Neuron (in vitro differentiated cells): ENCODE measurements at regions not wholly inside any gene's neighbourhood (a gene's known extent, or its start where the extent isn't known, plus 50 kb on each side); places are given as distances from the start of the nearest gene placed in this dataset.
"Not testable (repeated sequence)": the region's sequence is repeated elsewhere in the genome, so short reads cannot be mapped to it uniquely, and the experiment has no call there.

Experiments
- H2AFZ ChIP-seq: one replicate; pipeline ENCODE4 v1.6.1; 2013; ENCODE audit warnings: low read depth, mild to moderate bottlenecking, inconsistent platforms, low read length, moderate library complexity
- H3K27me3 ChIP-seq: one replicate; pipeline ENCODE4 v1.6.1; 2013; ENCODE audit warnings: low read length; ENCODE audit not compliant: insufficient read depth
- H3K36me3 ChIP-seq: one replicate; pipeline ENCODE4 v1.6.1; 2013; ENCODE audit warnings: low read length; ENCODE audit not compliant: insufficient read depth
- H3K4me1 ChIP-seq: one replicate; pipeline ENCODE4 v1.6.1; 2013; ENCODE audit warnings: low read length; ENCODE audit not compliant: insufficient read depth
- H3K4me3 ChIP-seq: 2 replicates; pipeline ENCODE4 v1.5.1; 2013; ENCODE audit warnings: mild to moderate bottlenecking, low read length, moderate library complexity
- H3K9me3 ChIP-seq: one replicate; pipeline ENCODE4 v1.6.1; 2013; ENCODE audit warnings: low read length

DNA sequence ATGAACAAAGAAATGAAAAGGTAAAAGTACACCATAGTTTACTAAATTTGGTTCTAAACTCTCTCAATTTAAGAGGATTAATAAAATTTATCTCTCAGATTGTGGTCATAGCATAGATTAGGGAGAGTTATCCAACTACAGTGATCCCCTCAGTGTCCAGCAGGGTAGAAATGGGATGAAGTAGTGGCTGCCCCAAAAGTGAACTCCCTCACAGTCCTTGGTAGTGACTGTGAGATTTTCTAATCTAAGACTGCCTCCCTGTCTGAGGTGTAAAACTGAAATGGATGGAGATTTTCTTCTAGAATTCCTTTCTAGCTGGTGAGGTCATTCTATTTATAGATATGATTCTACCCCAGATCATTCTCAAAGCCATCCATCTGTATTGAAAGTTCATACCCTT, 455.5 kb downstream of the ACTL7B start:
- no peaks in the 10 kb centered on the region for H3K9me3 ChIP-seq
- H2AFZ ChIP-seq = no peak overlapping the region
- H3K36me3 ChIP-seq = no peaks in the 10 kb centered on the region
- no peaks in the 10 kb centered on the region for H3K4me1 ChIP-seq
- no peaks in the 10 kb centered on the region for H3K27me3 ChIP-seq
- no peak overlapping the region for H3K4me3 ChIP-seq

DNA sequence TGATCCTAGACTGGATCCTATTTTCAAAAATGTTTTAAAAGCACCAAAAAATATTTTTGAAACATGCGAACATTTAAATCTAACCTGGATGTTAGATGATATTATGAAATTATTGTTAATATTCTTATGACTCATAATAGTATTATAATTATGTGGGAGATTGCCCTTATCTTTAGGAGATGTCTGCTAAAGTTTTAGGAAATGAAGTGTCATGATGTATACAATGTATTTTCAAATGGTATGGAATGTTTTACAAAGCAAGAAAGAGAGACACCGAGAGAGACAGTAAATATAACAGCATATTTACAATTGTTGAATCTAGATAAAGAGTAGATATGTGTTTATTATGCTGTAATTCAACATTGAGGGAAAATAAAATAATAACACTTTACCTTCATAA, 455.9 kb downstream of the ACTL7B start:
- Histone ChIP-seq H2AFZ (no peak overlapping the region), H3K36me3 (no peaks in the 10 kb centered on the region), H3K9me3 (no peaks in the 10 kb centered on the region), H3K4me1 (no peaks in the 10 kb centered on the region), H3K27me3 (no peaks in the 10 kb centered on the region), H3K4me3 (no peak overlapping the region)

DNA sequence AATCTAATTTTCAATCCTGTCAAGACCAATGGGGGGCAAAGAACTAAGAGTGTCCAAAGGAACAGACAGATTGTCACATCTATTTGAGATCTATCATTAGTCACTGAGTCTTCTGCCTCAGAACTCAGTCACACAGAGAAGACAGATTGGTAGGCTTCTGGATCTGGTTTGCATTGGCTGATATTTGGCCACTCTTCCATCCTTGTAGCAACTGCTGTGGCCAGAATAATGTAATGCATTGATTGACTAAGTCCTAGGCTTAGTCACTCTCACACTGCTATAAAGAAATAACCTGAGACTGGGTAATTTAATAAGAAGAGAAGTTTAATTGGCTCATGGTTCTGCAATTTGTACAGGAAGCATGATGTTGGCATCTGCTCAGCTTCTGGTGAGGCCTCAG, 458.5 kb downstream of the ACTL7B start:
- no peaks in the 10 kb centered on the region for H3K9me3 ChIP-seq
- H3K27me3 ChIP-seq = no peaks in the 10 kb centered on the region
- no peaks in the 10 kb centered on the region for H3K36me3 ChIP-seq
- no peaks in the 10 kb centered on the region for H3K4me1 ChIP-seq
- no peak overlapping the region for H3K4me3 ChIP-seq
- H2AFZ ChIP-seq = no peak overlapping the region

DNA sequence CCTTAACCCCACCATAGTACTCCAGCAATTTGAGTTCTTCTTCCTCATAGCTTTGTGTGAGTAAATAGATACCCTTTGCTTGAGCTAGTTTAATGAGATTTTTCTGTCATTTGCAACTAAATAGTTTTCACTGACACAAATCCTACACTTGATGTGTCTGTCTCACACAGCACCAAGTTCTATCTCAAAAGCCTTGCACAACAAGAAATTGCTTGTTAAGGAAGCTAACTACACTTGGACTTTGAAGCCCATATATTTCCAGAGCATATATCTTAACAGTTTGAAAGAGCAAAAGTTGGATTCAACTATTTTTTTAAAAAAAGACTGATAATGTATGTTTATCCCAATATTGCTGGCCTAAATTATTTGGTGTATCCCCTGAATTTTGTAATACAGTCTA, 459.2 kb downstream of the ACTL7B start:
- no peak overlapping the region for H2AFZ ChIP-seq
- H3K4me3 ChIP-seq = no peak overlapping the region
- H3K9me3 ChIP-seq = no peaks in the 10 kb centered on the region
- H3K27me3 ChIP-seq = no peaks in the 10 kb centered on the region
- no peaks in the 10 kb centered on the region for H3K4me1 ChIP-seq
- H3K36me3 ChIP-seq = no peaks in the 10 kb centered on the region

DNA sequence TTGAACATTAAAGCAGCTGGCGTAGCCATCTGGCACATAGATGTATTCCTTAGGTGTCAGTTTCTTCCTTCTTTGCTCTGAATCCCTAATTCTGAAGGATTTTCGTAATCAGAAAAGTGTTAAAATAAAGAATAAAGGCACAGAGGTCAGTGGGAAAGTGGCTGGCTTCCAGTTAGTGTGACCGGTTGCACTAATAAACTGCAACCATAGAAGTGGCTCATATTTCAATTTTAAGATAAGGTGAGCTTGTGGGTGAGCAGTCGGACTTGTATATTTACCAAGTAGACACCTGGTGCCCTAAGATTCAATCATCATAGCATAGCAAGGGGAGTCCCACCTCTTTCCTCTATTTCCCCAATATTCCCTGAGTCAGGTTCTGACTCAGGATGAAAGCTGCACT, 459.6 kb downstream of the ACTL7B start:
- H3K9me3 ChIP-seq = no peaks in the 10 kb centered on the region

DNA sequence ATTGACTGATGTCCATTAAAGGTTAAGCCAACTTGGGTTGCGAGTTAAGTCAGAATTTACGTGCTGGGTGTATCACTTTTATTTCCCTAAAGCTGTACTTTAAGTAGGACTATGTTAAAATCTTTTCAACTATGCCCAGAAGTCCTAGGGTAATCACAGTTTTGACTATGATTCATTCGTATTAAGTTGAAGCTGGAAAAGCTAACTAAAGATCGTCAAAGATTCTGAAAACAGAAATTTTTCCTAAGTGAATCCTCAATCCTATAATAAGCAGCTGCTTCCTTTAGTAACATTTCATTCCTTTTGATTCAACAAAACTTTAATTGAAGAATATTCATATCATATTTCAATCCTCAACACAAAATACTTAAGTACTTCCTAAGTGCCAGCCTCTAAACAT, 460.4 kb downstream of the ACTL7B start:
- H2AFZ ChIP-seq = no peak overlapping the region
- H3K4me1 ChIP-seq = no peaks in the 10 kb centered on the region
- no peak overlapping the region for H3K4me3 ChIP-seq
- H3K27me3 ChIP-seq = no peaks in the 10 kb centered on the region
- H3K36me3 ChIP-seq = no peaks in the 10 kb centered on the region
- no peaks in the 10 kb centered on the region for H3K9me3 ChIP-seq

More for the DNA sequence above, 459.6 kb downstream of the ACTL7B start:
- H3K36me3 ChIP-seq = no peaks in the 10 kb centered on the region
- H3K4me3 ChIP-seq = no peak overlapping the region
- no peaks in the 10 kb centered on the region for H3K4me1 ChIP-seq
- no peaks in the 10 kb centered on the region for H3K27me3 ChIP-seq
- H2AFZ ChIP-seq = no peak overlapping the region

DNA sequence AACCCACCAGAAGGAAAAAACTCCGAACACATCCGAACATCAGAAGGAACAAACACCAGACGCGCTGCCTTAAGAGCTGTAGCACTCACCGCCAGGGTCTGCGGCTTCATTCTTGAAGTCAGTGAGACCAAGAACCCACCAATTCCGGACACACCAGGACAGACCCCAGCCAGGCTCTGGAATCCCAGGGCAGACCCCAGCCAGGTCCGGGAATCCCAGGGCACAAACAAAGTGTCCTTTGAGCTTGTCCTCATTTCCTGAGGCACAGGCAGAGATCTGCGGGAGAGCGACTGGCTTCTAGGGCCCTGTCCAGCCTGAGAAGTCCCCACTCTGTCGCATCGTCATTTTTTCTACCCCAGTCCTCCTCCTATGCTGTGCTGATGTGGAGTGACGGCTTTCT, 461.1 kb downstream of the ACTL7B start:
- Histone ChIP-seq H3K36me3 (no peaks in the 10 kb centered on the region), H3K4me1 (no peaks in the 10 kb centered on the region), H3K9me3 (no peaks in the 10 kb centered on the region), H3K27me3 (no peaks in the 10 kb centered on the region), H3K4me3 (no peak overlapping the region), H2AFZ (no peak overlapping the region)

DNA sequence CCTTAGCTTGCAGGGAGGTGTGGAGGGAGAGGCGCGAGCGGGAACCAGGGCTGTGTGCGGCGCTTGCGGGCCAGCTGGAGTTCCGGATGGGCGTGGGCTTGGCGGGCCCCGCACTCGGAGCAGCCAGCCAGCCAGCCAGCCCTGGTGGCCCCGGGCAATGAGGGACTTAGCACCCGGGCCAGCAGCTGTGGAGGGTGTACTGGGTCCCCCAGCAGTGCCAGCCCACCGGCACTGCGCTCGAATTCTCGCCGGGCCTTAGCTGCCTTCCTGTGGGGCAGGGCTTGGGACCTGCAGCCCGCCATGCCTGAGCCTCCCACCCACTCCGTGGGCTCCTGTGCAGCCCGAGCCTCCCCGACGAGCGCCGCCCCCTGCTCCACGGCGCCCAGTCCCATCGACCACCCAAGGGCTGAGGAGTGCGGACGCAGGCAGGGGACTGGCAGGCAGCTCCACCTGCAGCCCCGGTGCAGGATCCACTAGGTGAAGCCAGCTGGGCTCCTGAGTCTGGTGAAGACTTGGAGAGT, 462.2 kb downstream of the ACTL7B start:
- H3K36me3 ChIP-seq, H2AFZ ChIP-seq, H3K27me3 ChIP-seq, H3K9me3 ChIP-seq, H3K4me3 ChIP-seq, H3K4me1 ChIP-seq: not testable (repeated sequence)

DNA sequence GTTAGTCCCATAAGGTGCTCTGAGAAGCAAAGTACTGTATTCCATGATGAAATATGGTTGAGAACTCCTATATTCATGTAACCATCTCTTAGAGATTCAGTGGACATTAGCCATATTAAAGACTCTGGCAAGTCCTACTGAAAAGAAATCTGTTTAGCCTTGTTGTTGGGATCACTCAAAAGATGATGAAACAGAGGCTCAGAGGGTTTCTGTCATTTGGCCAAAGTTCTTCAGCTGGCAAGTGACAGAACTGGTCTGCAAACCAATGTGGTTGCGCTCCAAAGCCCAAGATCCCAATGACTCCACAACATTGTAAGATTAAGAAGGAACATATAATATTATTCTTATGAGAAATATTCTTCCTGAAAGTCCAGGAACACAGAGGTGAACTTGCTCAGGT, 462.9 kb downstream of the ACTL7B start:
- Histone ChIP-seq H2AFZ (no peak overlapping the region), H3K9me3 (no peaks in the 10 kb centered on the region), H3K36me3 (no peaks in the 10 kb centered on the region), H3K27me3 (no peaks in the 10 kb centered on the region), H3K4me3 (no peak overlapping the region), H3K4me1 (no peaks in the 10 kb centered on the region)

DNA sequence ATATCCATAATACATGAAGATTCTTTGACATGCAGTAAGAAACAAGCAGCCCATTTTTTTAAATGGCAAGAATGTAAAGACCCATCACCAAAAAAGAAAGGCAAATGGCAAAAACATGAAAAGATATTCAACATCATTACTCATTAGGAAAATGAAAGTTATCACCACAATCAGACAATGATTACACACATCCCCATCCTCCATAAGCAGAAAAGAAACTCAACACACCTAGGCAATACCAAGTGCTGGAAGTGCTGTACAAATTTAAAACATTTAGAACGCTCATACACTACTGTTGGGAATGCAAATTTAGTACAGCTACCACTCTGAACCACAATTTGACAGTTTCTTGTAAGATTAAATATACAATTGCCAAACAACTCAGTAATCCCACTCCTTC, 466.7 kb downstream of the ACTL7B start:
- H3K27me3 ChIP-seq = no peaks in the 10 kb centered on the region
- H3K36me3 ChIP-seq = no peaks in the 10 kb centered on the region
- no peak overlapping the region for H2AFZ ChIP-seq
- no peak overlapping the region for H3K4me3 ChIP-seq
- no peaks in the 10 kb centered on the region for H3K4me1 ChIP-seq
- H3K9me3 ChIP-seq = no peaks in the 10 kb centered on the region

DNA sequence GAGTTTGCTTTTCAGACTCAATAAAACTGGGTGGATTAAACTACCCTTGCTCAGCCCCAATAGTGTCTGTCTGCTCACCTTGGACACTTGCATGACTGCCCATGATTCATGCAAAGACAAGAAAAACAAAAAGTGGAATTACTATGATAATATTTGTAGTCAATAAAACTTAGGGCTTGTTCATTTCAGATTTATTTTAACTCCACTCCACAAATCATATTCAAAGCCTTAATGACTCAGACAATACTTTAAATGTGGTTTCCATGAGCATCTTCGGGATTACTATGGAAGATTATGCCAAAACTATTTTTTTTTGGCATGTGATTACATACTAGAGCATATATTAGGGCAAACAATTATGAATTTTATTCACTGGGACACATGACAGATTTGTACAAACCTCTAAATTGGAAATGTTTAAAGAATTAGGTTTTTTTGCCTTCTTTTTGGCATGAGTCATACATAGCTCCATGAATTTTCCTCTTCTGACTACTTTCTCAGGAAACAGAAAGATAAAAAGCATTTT, 468.9 kb downstream of the ACTL7B start:
- H3K27me3 ChIP-seq = no peaks in the 10 kb centered on the region
- H3K9me3 ChIP-seq = no peaks in the 10 kb centered on the region
- H2AFZ ChIP-seq = no peak overlapping the region
- H3K36me3 ChIP-seq = no peaks in the 10 kb centered on the region
- no peaks in the 10 kb centered on the region for H3K4me1 ChIP-seq
- no peak overlapping the region for H3K4me3 ChIP-seq

DNA sequence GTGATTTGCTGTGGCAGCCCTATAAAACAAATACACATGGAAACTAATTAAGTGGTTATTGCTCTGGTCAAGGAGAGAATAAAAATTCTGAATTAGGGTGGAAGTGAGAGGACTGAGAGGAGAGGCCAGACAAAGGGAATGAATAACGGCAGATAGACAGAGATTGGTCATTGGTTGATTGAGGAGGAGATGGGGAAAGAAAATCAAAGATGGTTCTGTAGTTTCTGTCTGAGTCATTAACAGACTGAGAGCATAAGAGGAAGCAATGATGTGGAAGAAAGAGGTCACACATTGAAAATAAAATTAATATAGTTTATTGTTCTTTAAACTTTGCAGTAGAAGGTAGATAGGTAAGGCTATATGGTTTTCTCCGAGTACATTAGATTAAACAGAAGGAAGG, 469.8 kb downstream of the ACTL7B start:
- no peak overlapping the region for H3K4me3 ChIP-seq
- no peaks in the 10 kb centered on the region for H3K36me3 ChIP-seq
- no peaks in the 10 kb centered on the region for H3K27me3 ChIP-seq
- H2AFZ ChIP-seq = no peak overlapping the region
- H3K4me1 ChIP-seq = no peaks in the 10 kb centered on the region
- H3K9me3 ChIP-seq = no peaks in the 10 kb centered on the region

DNA sequence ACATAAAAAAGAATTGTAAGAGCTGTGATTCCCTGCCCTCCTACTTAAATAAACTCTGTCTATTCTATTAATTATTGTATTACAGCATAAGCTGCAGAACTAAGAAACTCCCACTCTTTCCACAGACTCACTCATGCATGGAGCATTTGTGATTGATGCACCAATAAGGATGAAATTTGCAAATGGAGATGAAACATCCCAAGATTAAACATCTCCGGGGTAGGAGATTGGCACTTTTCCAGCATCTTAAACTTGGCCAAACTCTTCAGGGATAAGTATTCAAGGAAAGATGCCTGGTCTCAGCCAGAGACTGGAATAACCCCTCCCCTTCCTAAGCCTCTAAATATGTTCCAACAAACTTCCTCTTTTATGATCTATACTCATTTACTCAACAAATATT, 472.0 kb downstream of the ACTL7B start:
- H3K9me3 ChIP-seq = no peaks in the 10 kb centered on the region
- H3K36me3 ChIP-seq = no peaks in the 10 kb centered on the region

DNA sequence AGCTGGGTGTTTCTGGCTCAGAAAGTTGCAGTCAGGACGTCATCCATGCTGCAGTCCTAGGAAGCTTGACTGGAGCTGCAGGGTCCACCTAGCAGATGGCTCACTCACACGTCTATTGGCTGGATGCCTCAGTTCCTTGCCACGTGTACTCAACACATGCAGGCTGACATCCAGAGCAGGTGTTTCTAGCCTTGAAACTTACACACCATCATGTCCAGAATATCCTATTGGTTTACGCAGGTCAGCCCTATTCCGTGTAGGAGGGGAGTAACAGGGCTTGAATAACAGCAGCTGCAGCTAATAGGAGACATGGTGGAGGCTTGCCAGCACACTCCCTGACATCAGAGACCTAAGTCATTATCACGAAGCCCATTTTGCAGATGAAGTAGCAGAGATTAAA, 473.5 kb downstream of the ACTL7B start:
- no peak overlapping the region for H3K4me3 ChIP-seq
- H3K9me3 ChIP-seq = no peaks in the 10 kb centered on the region

More for the DNA sequence above, 472.0 kb downstream of the ACTL7B start:
- no peak overlapping the region for H3K4me3 ChIP-seq
- no peaks in the 10 kb centered on the region for H3K4me1 ChIP-seq
- no peak overlapping the region for H2AFZ ChIP-seq
- no peaks in the 10 kb centered on the region for H3K27me3 ChIP-seq

More for the DNA sequence above, 473.5 kb downstream of the ACTL7B start:
- Histone ChIP-seq H2AFZ (no peak overlapping the region), H3K4me1 (no peaks in the 10 kb centered on the region), H3K36me3 (no peaks in the 10 kb centered on the region), H3K27me3 (no peaks in the 10 kb centered on the region)
